ENCODE measurements at regions not wholly inside any gene's neighbourhood (a gene's known extent, or its start where the extent isn't known, plus 50 kb on each side); places are given as distances from the start of the nearest gene placed in this dataset.

DNA sequence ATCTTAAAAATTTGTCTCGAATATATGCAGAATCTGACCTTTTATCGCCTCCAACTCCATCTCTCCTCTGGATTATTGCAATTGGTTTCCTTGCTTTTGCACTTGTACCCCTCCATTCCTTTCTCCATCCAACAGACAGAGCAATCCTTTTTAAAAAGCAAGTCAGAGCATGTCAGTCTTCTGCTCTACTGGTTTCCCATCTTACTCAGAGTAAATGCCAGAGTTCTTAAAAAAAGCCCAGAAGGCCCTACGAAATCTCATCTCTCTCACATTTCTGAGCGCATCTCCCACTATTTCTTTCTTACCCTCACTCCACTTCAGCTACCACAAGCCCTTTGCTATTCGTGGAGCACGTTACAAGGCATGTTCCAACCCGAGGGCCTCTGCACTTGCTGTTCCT lies 236.9 kb upstream of the DDHD1 start:
- TF ChIP-seq, protein P1, sequence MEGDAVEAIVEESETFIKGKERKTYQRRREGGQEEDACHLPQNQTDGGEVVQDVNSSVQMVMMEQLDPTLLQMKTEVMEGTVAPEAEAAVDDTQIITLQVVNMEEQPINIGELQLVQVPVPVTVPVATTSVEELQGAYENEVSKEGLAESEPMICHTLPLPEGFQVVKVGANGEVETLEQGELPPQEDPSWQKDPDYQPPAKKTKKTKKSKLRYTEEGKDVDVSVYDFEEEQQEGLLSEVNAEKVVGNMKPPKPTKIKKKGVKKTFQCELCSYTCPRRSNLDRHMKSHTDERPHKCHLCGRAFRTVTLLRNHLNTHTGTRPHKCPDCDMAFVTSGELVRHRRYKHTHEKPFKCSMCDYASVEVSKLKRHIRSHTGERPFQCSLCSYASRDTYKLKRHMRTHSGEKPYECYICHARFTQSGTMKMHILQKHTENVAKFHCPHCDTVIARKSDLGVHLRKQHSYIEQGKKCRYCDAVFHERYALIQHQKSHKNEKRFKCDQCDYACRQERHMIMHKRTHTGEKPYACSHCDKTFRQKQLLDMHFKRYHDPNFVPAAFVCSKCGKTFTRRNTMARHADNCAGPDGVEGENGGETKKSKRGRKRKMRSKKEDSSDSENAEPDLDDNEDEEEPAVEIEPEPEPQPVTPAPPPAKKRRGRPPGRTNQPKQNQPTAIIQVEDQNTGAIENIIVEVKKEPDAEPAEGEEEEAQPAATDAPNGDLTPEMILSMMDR (conservative IDR thresholded peaks at IDR 0.05; ENCODE audit: low read depth, low read length) = no peak
- TF ChIP-seq EZH2 (IDR thresholded peaks at IDR 0.05; ENCODE audit: low read length, unreplicated experiment) (no peak), EZH2phosphoT487 (IDR thresholded peaks at IDR 0.05; ENCODE audit: borderline replicate concordance, low read length) (no peak)

Measured in PC-3 (cell line).